ENCODE measurements at regions not wholly inside any gene's neighbourhood (a gene's known extent, or its start where the extent isn't known, plus 50 kb on each side); places are given as distances from the start of the nearest gene placed in this dataset.
A peak's percentile ranks its signal among the peaks of the same experiment; 100 is the strongest.

- no peak for DNase-seq (ENCODE audit: low spot score in 2 of 2)
- TF ChIP-seq, protein P1, sequence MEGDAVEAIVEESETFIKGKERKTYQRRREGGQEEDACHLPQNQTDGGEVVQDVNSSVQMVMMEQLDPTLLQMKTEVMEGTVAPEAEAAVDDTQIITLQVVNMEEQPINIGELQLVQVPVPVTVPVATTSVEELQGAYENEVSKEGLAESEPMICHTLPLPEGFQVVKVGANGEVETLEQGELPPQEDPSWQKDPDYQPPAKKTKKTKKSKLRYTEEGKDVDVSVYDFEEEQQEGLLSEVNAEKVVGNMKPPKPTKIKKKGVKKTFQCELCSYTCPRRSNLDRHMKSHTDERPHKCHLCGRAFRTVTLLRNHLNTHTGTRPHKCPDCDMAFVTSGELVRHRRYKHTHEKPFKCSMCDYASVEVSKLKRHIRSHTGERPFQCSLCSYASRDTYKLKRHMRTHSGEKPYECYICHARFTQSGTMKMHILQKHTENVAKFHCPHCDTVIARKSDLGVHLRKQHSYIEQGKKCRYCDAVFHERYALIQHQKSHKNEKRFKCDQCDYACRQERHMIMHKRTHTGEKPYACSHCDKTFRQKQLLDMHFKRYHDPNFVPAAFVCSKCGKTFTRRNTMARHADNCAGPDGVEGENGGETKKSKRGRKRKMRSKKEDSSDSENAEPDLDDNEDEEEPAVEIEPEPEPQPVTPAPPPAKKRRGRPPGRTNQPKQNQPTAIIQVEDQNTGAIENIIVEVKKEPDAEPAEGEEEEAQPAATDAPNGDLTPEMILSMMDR (IDR thresholded peaks at IDR 0.05), result no peak
- no peaks in the 10 kb centered on the region for H3K36me3 ChIP-seq
- H3K4me1 ChIP-seq, result no peaks in the 10 kb centered on the region
- intact Hi-C loops (cut with DNase I), result loop anchor here (2.0 kb wide), 3 partner anchors 23 to 53 kb away; no protein-coding TSS in a partner anchor
- no peak overlapping the region for H3K4me3 ChIP-seq
- H3K27me3 ChIP-seq, result no peaks in the 10 kb centered on the region
- H3K27ac ChIP-seq, result no peak overlapping the region
- no peaks in the 10 kb centered on the region for H3K9me3 ChIP-seq
Observed at GRCh38 chrX:131739823-131740222, 195.9 kb downstream of the OR13H1 start.

- peak; percentile 52 to 91 for DNase-seq (ENCODE audit: low spot score in 2 of 2)
- Histone ChIP-seq H3K4me1 (no peaks in the 10 kb centered on the region), H3K9me3 (no peaks in the 10 kb centered on the region), H3K4me3 (peak overlapping the region; percentile 48 to 65), H3K27ac (peak overlapping the region; percentile 69 to 82), H3K27me3 (no peaks in the 10 kb centered on the region), H3K36me3 (no peaks in the 10 kb centered on the region)
- TF ChIP-seq, protein P1 (IDR thresholded peaks at IDR 0.05), result peak; percentile 31 to 46 (median 38)
- intact Hi-C loops (cut with DNase I), result loop anchor here (2.0 kb wide), 3 partner anchors 22 to 52 kb away; no protein-coding TSS in a partner anchor
Observed at GRCh38 chrX:131741103-131741581, 197.3 kb downstream of the OR13H1 start.

DNA sequence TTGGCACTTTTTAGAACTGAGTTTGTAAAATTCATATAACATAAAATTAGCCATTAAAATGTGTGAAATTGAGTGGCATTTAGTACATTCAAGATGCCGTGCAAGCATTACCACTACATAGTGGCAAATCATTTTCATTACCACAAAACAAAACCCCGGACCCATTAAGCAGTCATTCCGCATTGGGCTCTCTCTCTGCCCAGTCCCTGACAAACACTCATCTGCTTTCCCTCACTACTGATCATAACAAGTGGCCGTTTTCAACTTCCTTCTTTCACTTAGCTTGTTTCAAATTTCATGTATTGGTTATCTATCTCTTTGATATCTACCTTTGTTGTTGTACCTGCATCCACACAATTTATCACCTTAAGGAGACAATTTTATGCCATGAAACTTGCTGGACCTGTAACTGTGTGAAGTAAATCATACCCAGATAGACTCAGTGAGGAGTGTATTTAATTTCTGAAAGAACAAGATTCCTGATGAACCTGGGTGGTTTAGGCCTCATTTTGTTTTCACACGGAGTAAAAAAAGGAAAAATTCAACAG is 202.1 kb downstream of the OR13H1 start:
- Histone ChIP-seq H3K4me3 (no peak overlapping the region), H3K36me3 (no peaks in the 10 kb centered on the region), H3K27ac (no peak overlapping the region), H3K4me1 (no peaks in the 10 kb centered on the region), H3K27me3 (no peaks in the 10 kb centered on the region), H3K9me3 (no peaks in the 10 kb centered on the region)
- no peak for DNase-seq (ENCODE audit: low spot score in 2 of 2)
- TF ChIP-seq, protein P1 (IDR thresholded peaks at IDR 0.05), result no peak
- intact Hi-C loops (cut with DNase I), result no loop called here

DNA sequence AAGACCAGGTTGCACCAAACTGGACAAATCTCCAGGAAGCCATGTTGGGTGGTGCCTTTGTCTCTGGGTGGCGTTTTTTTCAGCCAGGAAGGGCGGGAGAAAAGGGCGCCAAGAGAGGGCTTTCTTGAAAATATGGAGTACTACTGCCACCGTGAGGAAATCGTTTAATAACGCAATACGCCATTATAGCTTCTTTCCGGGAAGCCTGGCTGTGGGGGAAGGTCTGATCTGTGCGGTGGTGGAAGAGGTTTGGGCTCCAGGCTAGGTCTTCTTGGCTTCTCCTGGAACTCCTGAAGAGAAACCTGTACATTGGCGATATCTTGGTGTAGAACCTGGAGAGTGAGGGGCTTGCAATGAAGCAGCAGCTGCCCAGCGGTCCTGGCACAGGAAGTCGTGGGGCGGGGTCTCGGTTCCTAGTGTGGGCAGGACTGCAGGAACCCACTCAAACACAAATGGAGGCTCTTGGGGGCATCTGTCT is 202.7 kb downstream of the OR13H1 start:
- no peaks in the 10 kb centered on the region for H3K27me3 ChIP-seq
- no peaks in the 10 kb centered on the region for H3K36me3 ChIP-seq
- no peaks in the 10 kb centered on the region for H3K4me1 ChIP-seq
- TF ChIP-seq, protein P1 (IDR thresholded peaks at IDR 0.05), result peak; percentile 35 to 41 (median 36)
- H3K9me3 ChIP-seq, result no peaks in the 10 kb centered on the region
- intact Hi-C loops (cut with DNase I), result no loop called here
- H3K27ac ChIP-seq, result peak overlapping the region; percentile 68 to 72
- H3K4me3 ChIP-seq, result peak overlapping the region; percentile 50 to 58
- DNase-seq (ENCODE audit: low spot score in 2 of 2), result peak; percentile 43 to 89

DNA sequence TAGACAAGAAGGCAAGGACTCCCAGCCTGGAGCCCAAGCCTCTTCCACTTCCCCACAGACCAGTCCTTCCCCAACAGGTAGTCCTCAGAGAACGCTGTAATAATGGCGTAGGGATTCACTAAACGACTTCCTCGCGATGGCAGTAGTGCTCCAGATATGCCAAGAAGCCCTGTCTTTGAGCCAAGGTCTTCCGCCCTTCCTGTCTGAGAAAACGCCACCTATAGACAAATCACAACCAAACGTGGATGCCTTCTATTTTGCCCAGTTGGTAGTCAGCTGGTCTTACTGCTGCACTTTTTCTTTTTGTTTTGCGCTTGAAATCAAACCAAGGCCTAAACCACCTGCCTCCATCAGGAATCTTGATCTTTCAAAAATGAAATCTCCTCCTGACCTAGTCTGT is 203.3 kb downstream of the OR13H1 start:
- TF ChIP-seq, protein P1 (IDR thresholded peaks at IDR 0.05), result peak; percentile 32 to 42 (median 41)
- Histone ChIP-seq H3K9me3 (no peaks in the 10 kb centered on the region), H3K27me3 (no peaks in the 10 kb centered on the region), H3K27ac (peak overlapping the region; percentile 68 to 72), H3K4me1 (no peaks in the 10 kb centered on the region), H3K36me3 (no peaks in the 10 kb centered on the region), H3K4me3 (peak overlapping the region; percentile 50 to 58)
- intact Hi-C loops (cut with DNase I), result no loop called here
- peak in 1 of 2 donors; percentile 84 for DNase-seq (ENCODE audit: low spot score in 2 of 2)

Data from ascending aorta (tissue), 2 donors.